ENCODE measurements at regions not wholly inside any gene's neighbourhood (a gene's known extent, or its start where the extent isn't known, plus 50 kb on each side); places are given as distances from the start of the nearest gene placed in this dataset.

GRCh38 chr1:163440090-163440489 is 118.3 kb downstream of the NUF2 start:
- no peaks in the 10 kb centered on the region for H3K9me2 ChIP-seq
- no peak overlapping the region for H2AFZ ChIP-seq (ENCODE audit: low read depth)
- H3K79me2 ChIP-seq (ENCODE audit: insufficient read depth): no peaks in the 10 kb centered on the region
- peak; percentile 66 for DNase-seq
- H3K4me1 ChIP-seq (ENCODE audit: control insufficient read depth in 1 of 2, insufficient read depth in 2 of 2, low read depth in 1 of 2, low read length in 1 of 2): peaks cover 0 to 25% of the 10 kb centered on the region in 2 experiments; a peak in 2 of 4 replicates
- no peaks in the 10 kb centered on the region for H3F3A ChIP-seq (replicated peaks; ENCODE audit: insufficient read depth)
- no peaks in the 10 kb centered on the region for H3K9me3 ChIP-seq
- no peak overlapping the region for H3K4me2 ChIP-seq
- H3K4me3 ChIP-seq (ENCODE audit: low read depth in 2 of 2, low read length in 1 of 2): no peak overlapping the region
- H3K27me3 ChIP-seq (ENCODE audit: insufficient read depth): no peaks in the 10 kb centered on the region
- no peak overlapping the region for H3K9ac ChIP-seq
- peak overlapping the region in 1 of 2 experiments; percentile 93; a peak in 2 of 4 replicates for H3K27ac ChIP-seq (ENCODE audit: low read depth in 2 of 2, low read length in 1 of 2)
- POLR2A ChIA-PET: interaction anchor here (0.6 to 1.9 kb wide), 3 partner anchors 237 to 1122 kb away, joined by 3 to 5 read pairs (median 3); partner anchors contain the start of gene RGS5
- 0% methylated on average over 4 of the region's 4 CpGs for WGBS (ENCODE audit: low lambda C conversion rate)
- no peaks in the 10 kb centered on the region for H3K36me3 ChIP-seq (replicated peaks in 1 of 2; ENCODE audit: control insufficient read depth in 1 of 2, insufficient read depth in 2 of 2, low read length in 1 of 2)
- no peaks in the 10 kb centered on the region for H4K20me1 ChIP-seq (ENCODE audit: insufficient read depth)
- CTCF ChIA-PET: interaction anchor here (1.0 kb wide), 1 partner anchor 1633 kb away, joined by 3 read pairs; no protein-coding TSS in a partner anchor
- TF ChIP-seq USF1 (IDR thresholded peaks at IDR 0.05; ENCODE audit: borderline replicate concordance, low read depth): no peak
- peak in 1 of 2 experiments; percentile 85; a peak in 2 of 4 replicates for TF ChIP-seq EP300 (IDR thresholded peaks at IDR 0.05; ENCODE audit: borderline replicate concordance in 1 of 2, low read depth in 1 of 2, low read length in 1 of 2)
- no peak for TF ChIP-seq REST (IDR thresholded peaks at IDR 0.05; ENCODE audit: low read depth, low read length)
- TF ChIP-seq ELF1 (IDR thresholded peaks at IDR 0.05): no peak
- no peak for TF ChIP-seq IRF3 (IDR thresholded peaks at IDR 0.05; ENCODE audit: low read depth, low read length)
- no peak for TF ChIP-seq PBX3 (IDR thresholded peaks at IDR 0.05)
- TF ChIP-seq JUND (IDR thresholded peaks at IDR 0.05): no peak
- no peak for TF ChIP-seq MAX (IDR thresholded peaks at IDR 0.05; ENCODE audit: low read depth)
- TF ChIP-seq MEF2A (IDR thresholded peaks at IDR 0.05; ENCODE audit: borderline replicate concordance, low read depth): no peak
- TF ChIP-seq ZBTB33 (IDR thresholded peaks at IDR 0.05; ENCODE audit: borderline replicate concordance, low read depth): no peak
- peak; percentile 81 for TF ChIP-seq FOXJ3 (CRISPR knock-in tag; IDR thresholded peaks at IDR 0.05)
- no peak for TF ChIP-seq YY1 (IDR thresholded peaks at IDR 0.05; ENCODE audit: low read depth)
- no peak for TF ChIP-seq NFIC (IDR thresholded peaks at IDR 0.05; ENCODE audit: borderline replicate concordance)
- no peak for TF ChIP-seq MXI1 (IDR thresholded peaks at IDR 0.05; ENCODE audit: low read depth, low read length)
- no peak for TF ChIP-seq TCF12 (IDR thresholded peaks at IDR 0.05)
- peak; percentile 57; the same call in 1 of the 2 replicates for TF ChIP-seq RCOR1 (IDR thresholded peaks at IDR 0.05; ENCODE audit: low read length)
- no peak for TF ChIP-seq SMC3 (IDR thresholded peaks at IDR 0.05; ENCODE audit: low read depth, low read length)
- no peak for TF ChIP-seq RXRA (IDR thresholded peaks at IDR 0.05; ENCODE audit: borderline replicate concordance, low read depth)
- no peak for TF ChIP-seq USF2 (IDR thresholded peaks at IDR 0.05; ENCODE audit: borderline replicate concordance, low read depth, low read length)
- peak; percentile 84 for TF ChIP-seq CHD2 (IDR thresholded peaks at IDR 0.05; ENCODE audit: low read length, partially characterized antibody)
- no peak for TF ChIP-seq TAF1 (IDR thresholded peaks at IDR 0.05; ENCODE audit: borderline replicate concordance, low read depth, low read length)
- peak; percentile 63 for TF ChIP-seq GATA2 (CRISPR knock-in tag; IDR thresholded peaks at IDR 0.05)
- no peak for TF ChIP-seq RFX5 (IDR thresholded peaks at IDR 0.05; ENCODE audit: low read length)
- TF ChIP-seq POLR2AphosphoS5 (IDR thresholded peaks at IDR 0.05; ENCODE audit: low read depth, low read length): no peak
- TF ChIP-seq NRF1 (IDR thresholded peaks at IDR 0.05; ENCODE audit: low read depth, low read length): no peak
- TF ChIP-seq FOSL2 (IDR thresholded peaks at IDR 0.05; ENCODE audit: borderline replicate concordance, low read depth): no peak

Measured in SK-N-SH (cell line).